HFFc6 (cell line): ENCODE measurements at regions not wholly inside any gene's neighbourhood (a gene's known extent, or its start where the extent isn't known, plus 50 kb on each side); places are given as distances from the start of the nearest gene placed in this dataset.

Experiments used
- DNase-seq: peaks from one replicate; pipeline ENCODE4 v3.0.0-alpha.2; 2018
- H3K27ac Mint-ChIP-seq: 2 replicates; pipeline ENCODE4 v1.8.0; 2020; ENCODE audit warnings: mild to moderate bottlenecking, mixed read lengths
- H3K27me3 Mint-ChIP-seq: 2 replicates; pipeline ENCODE4 v1.8.0; 2021; ENCODE audit warnings: mild to moderate bottlenecking, moderate library complexity, mixed read lengths; ENCODE audit not compliant: insufficient read depth
- H3K36me3 Mint-ChIP-seq: 2 replicates; pipeline ENCODE4 v1.8.0; 2021; ENCODE audit warnings: low read depth, mixed read lengths
- H3K4me1 Mint-ChIP-seq: 2 replicates; pipeline ENCODE4 v1.8.0; 2020; ENCODE audit warnings: low read depth, mixed read lengths
- H3K4me3 Mint-ChIP-seq: 2 replicates; pipeline ENCODE4 v1.8.0; 2020; ENCODE audit warnings: mild to moderate bottlenecking, moderate library complexity, mixed read lengths
- H3K9me3 Mint-ChIP-seq: 2 replicates; pipeline ENCODE4 v1.8.0; 2020; ENCODE audit warnings: mild to moderate bottlenecking, mixed read lengths
- TF ChIP-seq, protein P1 (sequence below): fragments of 200-600 bp; sonication (generic); IDR thresholded peaks from 2 replicates; pipeline ENCODE4 v1.5.0; 2021; ENCODE audit warnings: antibody characterized with exemption, mild to moderate bottlenecking

DNA sequence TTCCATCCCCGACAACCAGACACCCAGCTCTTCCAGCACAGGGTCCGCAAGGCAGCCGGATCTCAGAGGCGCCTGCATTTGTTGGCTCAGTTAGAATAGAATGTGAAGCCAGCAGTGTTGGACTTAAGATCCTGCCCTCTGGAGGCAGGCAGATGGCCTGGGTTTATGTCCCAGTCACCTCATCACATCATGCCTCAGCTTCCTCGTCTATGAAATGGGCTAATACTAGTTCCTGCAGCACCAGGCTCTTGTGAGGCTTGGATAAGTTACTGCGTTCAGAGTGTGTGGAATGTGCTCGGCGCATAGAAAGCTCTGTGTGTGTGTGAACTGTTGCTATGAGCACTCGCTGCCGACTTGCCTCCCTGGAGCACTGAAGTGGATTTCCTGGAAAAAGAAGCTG, 202.5 kb upstream of the GPR26 start:
- Mint-ChIP-seq H3K9me3 (peaks cover 62% of the 10 kb centered on the region), H3K36me3 (no peaks in the 10 kb centered on the region), H3K27me3 (no peaks in the 10 kb centered on the region; the same call in 1 of the 2 replicates), H3K27ac (no peak overlapping the region), H3K4me1 (no peaks in the 10 kb centered on the region), H3K4me3 (no peak overlapping the region)
- no peak for DNase-seq
- TF ChIP-seq, protein P1, sequence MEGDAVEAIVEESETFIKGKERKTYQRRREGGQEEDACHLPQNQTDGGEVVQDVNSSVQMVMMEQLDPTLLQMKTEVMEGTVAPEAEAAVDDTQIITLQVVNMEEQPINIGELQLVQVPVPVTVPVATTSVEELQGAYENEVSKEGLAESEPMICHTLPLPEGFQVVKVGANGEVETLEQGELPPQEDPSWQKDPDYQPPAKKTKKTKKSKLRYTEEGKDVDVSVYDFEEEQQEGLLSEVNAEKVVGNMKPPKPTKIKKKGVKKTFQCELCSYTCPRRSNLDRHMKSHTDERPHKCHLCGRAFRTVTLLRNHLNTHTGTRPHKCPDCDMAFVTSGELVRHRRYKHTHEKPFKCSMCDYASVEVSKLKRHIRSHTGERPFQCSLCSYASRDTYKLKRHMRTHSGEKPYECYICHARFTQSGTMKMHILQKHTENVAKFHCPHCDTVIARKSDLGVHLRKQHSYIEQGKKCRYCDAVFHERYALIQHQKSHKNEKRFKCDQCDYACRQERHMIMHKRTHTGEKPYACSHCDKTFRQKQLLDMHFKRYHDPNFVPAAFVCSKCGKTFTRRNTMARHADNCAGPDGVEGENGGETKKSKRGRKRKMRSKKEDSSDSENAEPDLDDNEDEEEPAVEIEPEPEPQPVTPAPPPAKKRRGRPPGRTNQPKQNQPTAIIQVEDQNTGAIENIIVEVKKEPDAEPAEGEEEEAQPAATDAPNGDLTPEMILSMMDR, result no peak

DNA sequence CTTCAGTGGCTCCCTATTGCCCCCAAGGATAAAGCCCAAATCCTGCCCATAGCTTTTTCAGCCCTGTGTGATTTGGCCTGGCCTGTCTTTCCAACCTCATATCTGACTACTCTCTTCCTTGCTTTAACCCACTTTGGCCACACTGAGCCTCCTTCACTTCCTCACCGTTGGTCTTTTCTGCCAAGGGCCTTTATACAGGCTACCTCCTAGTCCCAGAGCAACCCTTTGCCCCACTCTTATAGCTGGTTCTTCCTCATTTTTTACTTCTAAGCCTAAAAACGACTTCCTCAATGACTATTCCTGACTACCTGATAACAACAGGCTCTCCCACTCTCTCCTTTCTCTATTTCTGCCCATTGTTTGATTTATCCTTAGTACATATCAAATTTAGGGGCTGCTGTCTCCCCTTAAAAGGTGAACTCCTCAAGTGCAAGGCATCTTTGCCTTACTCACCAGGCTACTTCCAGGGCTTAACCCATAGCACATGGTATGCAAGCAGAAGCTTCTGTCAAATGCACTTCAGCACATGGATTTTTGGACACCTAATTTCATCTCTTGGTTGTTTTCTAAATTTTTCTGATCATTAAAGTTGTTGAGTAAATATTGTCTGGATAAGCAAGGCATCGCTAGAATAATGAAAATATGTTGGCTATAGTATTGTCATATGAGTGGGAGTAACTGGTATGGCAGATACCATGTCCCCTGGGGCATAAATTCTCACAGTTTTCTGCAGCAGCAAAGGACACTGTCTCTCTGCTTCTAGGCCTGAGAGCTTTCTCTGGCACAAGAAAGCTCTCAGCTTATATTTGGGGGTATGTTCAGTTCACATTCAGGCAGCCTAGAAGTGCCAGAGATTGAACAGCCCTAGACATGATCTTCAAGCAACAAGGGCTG, 201.5 kb upstream of the GPR26 start:
- no peaks in the 10 kb centered on the region; the same call in 1 of the 2 replicates for H3K27me3 Mint-ChIP-seq
- H3K36me3 Mint-ChIP-seq, result no peaks in the 10 kb centered on the region
- peaks cover 61% of the 10 kb centered on the region for H3K9me3 Mint-ChIP-seq
- no peaks in the 10 kb centered on the region for H3K4me1 Mint-ChIP-seq
- no peak for DNase-seq
- TF ChIP-seq, protein P1, result no peak
- H3K4me3 Mint-ChIP-seq, result no peak overlapping the region
- H3K27ac Mint-ChIP-seq, result no peak overlapping the region

DNA sequence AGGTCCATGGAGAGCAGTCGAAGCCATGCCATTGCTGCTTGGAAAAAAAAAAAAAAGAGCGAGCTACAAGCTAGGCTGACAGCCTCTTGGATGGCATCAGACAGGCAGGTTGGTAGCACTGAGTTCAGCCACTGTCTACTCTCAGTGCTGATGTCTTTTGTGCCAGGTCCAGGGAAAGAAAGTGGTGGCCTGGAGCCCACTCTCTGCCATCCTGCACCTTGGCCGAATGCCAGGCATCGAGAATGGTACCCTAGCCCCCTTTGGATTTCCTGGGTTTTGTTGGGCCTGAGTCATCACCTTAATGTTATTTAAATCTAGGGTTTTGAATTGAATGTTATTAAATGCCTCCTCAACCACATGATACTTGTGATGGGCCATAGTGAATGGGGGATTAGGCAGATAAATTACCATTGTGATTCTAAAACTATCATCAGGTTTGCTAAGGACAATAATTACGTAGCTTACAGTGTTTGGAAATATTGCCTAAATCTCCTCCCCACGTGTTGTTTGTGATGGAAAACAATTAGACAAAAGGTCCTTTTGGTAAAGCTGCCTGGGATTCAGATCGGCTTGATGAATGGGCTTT, 195.7 kb upstream of the GPR26 start:
- H3K4me1 Mint-ChIP-seq, result no peaks in the 10 kb centered on the region
- no peaks in the 10 kb centered on the region for H3K27me3 Mint-ChIP-seq
- TF ChIP-seq, protein P1, result no peak
- no peak overlapping the region for H3K27ac Mint-ChIP-seq
- no peak for DNase-seq
- no peak overlapping the region for H3K4me3 Mint-ChIP-seq
- H3K36me3 Mint-ChIP-seq, result no peaks in the 10 kb centered on the region; the same call in 1 of the 2 replicates
- peaks cover 70% of the 10 kb centered on the region for H3K9me3 Mint-ChIP-seq

- Mint-ChIP-seq H3K36me3 (no peaks in the 10 kb centered on the region; the same call in 1 of the 2 replicates), H3K27ac (no peak overlapping the region), H3K4me3 (no peak overlapping the region), H3K4me1 (no peaks in the 10 kb centered on the region), H3K9me3 (peaks cover 68% of the 10 kb centered on the region), H3K27me3 (no peaks in the 10 kb centered on the region; the same call in 1 of the 2 replicates)
- no peak for DNase-seq
- TF ChIP-seq, protein P1, result no peak
Measured at GRCh38 chr10:123471811-123472210, 194.3 kb upstream of the GPR26 start.

GRCh38 chr10:123472606-123473005, 193.5 kb upstream of the GPR26 start:
- TF ChIP-seq, protein P1, result no peak
- Mint-ChIP-seq H3K9me3 (peaks cover 67% of the 10 kb centered on the region), H3K4me3 (no peak overlapping the region), H3K4me1 (no peaks in the 10 kb centered on the region), H3K27ac (no peak overlapping the region), H3K27me3 (no peaks in the 10 kb centered on the region; the same call in 1 of the 2 replicates), H3K36me3 (no peaks in the 10 kb centered on the region; the same call in 1 of the 2 replicates)
- DNase-seq, result no peak
